Endothelial cell of umbilical vein (primary cell): ENCODE measurements at regions not wholly inside any gene's neighbourhood (a gene's known extent, or its start where the extent isn't known, plus 50 kb on each side); places are given as distances from the start of the nearest gene placed in this dataset.

ENCODE experiments used
- BruUV-seq: library from RNA; stranded (reverse); fragments of 400-500 nt; replicated peaks from 2 replicates; lab custom pipeline; 2021; lab: Mats Ljungman, UMichigan
- CTCF ChIA-PET: fragments of 300-600, 350-600 bp; sonication (Branson Sonifier 250); formaldehyde crosslinking; loops from one replicate; lab custom pipeline; 2021; ENCODE audit warnings: antibody characterized with exemption, inconsistent platforms; lab: Charles Lee
- POLR2A ChIA-PET: fragments of 300-600, 350-600 bp; sonication (Branson Sonifier 250); formaldehyde crosslinking; loops from one replicate; lab custom pipeline; 2021; ENCODE audit warnings: antibody characterized with exemption, inconsistent platforms; lab: Charles Lee
- DNase-seq: peaks from one replicate; pipeline ENCODE4 v3.0.0-alpha.2; 2011; ENCODE audit warnings: low read depth, low spot score
- FAIRE-seq: peaks from 2 replicates; lab custom pipeline; 2011; peaks lifted over from hg19 to GRCh38; lab: Jason Lieb, UNC
- H2AFZ ChIP-seq: 2 replicates; pipeline ENCODE4 v1.6.0; 2012; ENCODE audit warnings: low read depth, low read length, control low read depth, inconsistent platforms
- H3K27ac ChIP-seq: 2 replicates; pipeline ENCODE4 v1.5.1; 2011; ENCODE audit warnings: low read depth, mild to moderate bottlenecking, control low read depth, low read length, moderate library complexity; ENCODE audit not compliant: insufficient read depth
- H3K27me3 ChIP-seq, 2 experiments: 2 replicates each; pipeline versions ENCODE4 v1.6.0 to v1.6.1; 2011; ENCODE audit warnings: low read length in 2 of 2, mixed read lengths in 1 of 2; ENCODE audit not compliant: control insufficient read depth in 2 of 2, insufficient read depth in 2 of 2
- H3K36me3 ChIP-seq, 2 experiments: 2 replicates in 1 of 2; 3 replicates in 1 of 2; pipeline ENCODE4 v1.5.1; 2011; ENCODE audit warnings: low read length in 2 of 2, mild to moderate bottlenecking in 1 of 2, moderate library complexity in 1 of 2; ENCODE audit not compliant: control insufficient read depth in 2 of 2, insufficient read depth in 2 of 2; ENCODE audit errors: extremely low read depth in 1 of 2
- H3K4me1 ChIP-seq: 3 replicates; pipeline ENCODE4 v1.5.1; 2011; ENCODE audit warnings: mild to moderate bottlenecking, low read length; ENCODE audit not compliant: control insufficient read depth, insufficient read depth; ENCODE audit errors: extremely low read depth
- H3K4me2 ChIP-seq: 2 replicates; pipeline ENCODE4 v1.6.1; 2011; ENCODE audit warnings: low read length, control low read depth, mixed read lengths; ENCODE audit not compliant: insufficient read depth
- H3K4me3 ChIP-seq, 3 experiments: fragments of 200-600 bp in 1 of 3; sonication (generic), shearing (Covaris generic) in 1 of 3; replicated peaks in 1 of 3; 2 replicates each; pipeline ENCODE4 v1.5.1; 2011 to 2016; ENCODE audit warnings: control low read depth in 3 of 3, low read length in 3 of 3, mild to moderate bottlenecking in 2 of 3, inconsistent platforms in 1 of 3, low read depth in 1 of 3, moderate library complexity in 1 of 3; ENCODE audit not compliant: insufficient read depth in 1 of 3
- H3K79me2 ChIP-seq: 2 replicates; pipeline ENCODE4 v1.6.0; 2012; ENCODE audit warnings: low read length, inconsistent platforms; ENCODE audit not compliant: control insufficient read depth, insufficient read depth
- H3K9ac ChIP-seq: replicated peaks from 2 replicates; pipeline ENCODE3; 2011; ENCODE audit warnings: low read length, control low read depth; ENCODE audit not compliant: insufficient read depth; ENCODE audit errors: extremely low read depth
- H3K9me1 ChIP-seq: replicated peaks from 3 replicates; pipeline ENCODE4 v1.6.0; 2011; ENCODE audit warnings: mild to moderate bottlenecking, low read length; ENCODE audit not compliant: control insufficient read depth, insufficient read depth; ENCODE audit errors: extremely low read depth
- H3K9me3 ChIP-seq: replicated peaks from 2 replicates; pipeline ENCODE4 v1.5.1; 2012; ENCODE audit warnings: low read length, inconsistent platforms; ENCODE audit not compliant: control insufficient read depth, insufficient read depth
- H4K20me1 ChIP-seq: replicated peaks from 2 replicates; pipeline ENCODE3; 2011; ENCODE audit warnings: mild to moderate bottlenecking, low read length; ENCODE audit not compliant: control insufficient read depth, insufficient read depth; ENCODE audit errors: extremely low read depth
- CTCF ChIP-seq, 2 donors: IDR thresholded peaks; 1 replicate in 1 of 2; 2 replicates in 1 of 2; pipeline ENCODE4 v1.5.1; 2011; ENCODE audit warnings: low read length in 2 of 2, mild to moderate bottlenecking in 2 of 2, moderate library complexity in 2 of 2, control low read depth in 1 of 2, inconsistent platforms in 1 of 2, low read depth in 1 of 2; ENCODE audit not compliant: insufficient read depth in 1 of 2; ENCODE audit errors: extremely low read depth in 1 of 2
- EZH2 ChIP-seq: IDR thresholded peaks from 2 replicates; pipeline ENCODE4 v1.6.1; 2012; ENCODE audit warnings: borderline replicate concordance, low read depth, mild to moderate bottlenecking, moderate library complexity, low read length, inconsistent platforms; ENCODE audit not compliant: severe bottlenecking
- FOS ChIP-seq: IDR thresholded peaks from 2 replicates; pipeline ENCODE4 v1.6.1; 2011; ENCODE audit warnings: mild to moderate bottlenecking, low read length, moderate library complexity, borderline replicate concordance; ENCODE audit not compliant: insufficient read depth
- GATA2 ChIP-seq: IDR thresholded peaks from 2 replicates; pipeline ENCODE4 v1.7.0; 2011; ENCODE audit warnings: low read depth, mild to moderate bottlenecking, moderate library complexity, mixed read lengths, low read length; ENCODE audit not compliant: insufficient read length, insufficient read depth
- JUN ChIP-seq: IDR thresholded peaks from 2 replicates; pipeline ENCODE4 v1.6.1; 2011; ENCODE audit warnings: borderline replicate concordance, low read depth; ENCODE audit not compliant: insufficient read length, insufficient read depth
- MAX ChIP-seq: IDR thresholded peaks from 2 replicates; pipeline ENCODE4 v1.6.1; 2011; ENCODE audit not compliant: insufficient read depth, insufficient read length
- MYC ChIP-seq: IDR thresholded peaks from one replicate; pipeline ENCODE4 v1.6.1; 2011; ENCODE audit warnings: mild to moderate bottlenecking, low read depth, low read length
- POLR2A ChIP-seq: IDR thresholded peaks from 2 replicates; pipeline ENCODE4 v1.6.1; 2012; ENCODE audit warnings: low read depth, mild to moderate bottlenecking, control low read depth, low read length
- POLR2AphosphoS5 ChIP-seq: IDR thresholded peaks from 2 replicates; pipeline ENCODE4 v1.6.1; 2012; ENCODE audit warnings: low read depth, mild to moderate bottlenecking, control low read depth, low read length, moderate library complexity; ENCODE audit not compliant: insufficient read depth
- dilution Hi-C: fragments of 300-500 bp; cut with MboI; formaldehyde crosslinking; loops from one replicate; pipeline ENCODE4 v1.15.0; 2019; ENCODE audit warnings: low sequenced_read_pairs; ENCODE audit not compliant: extremely low pct_ligation_motif_present
- intact Hi-C: fragments of 100-400 bp; cut with micrococcal nuclease; formaldehyde crosslinking; loops from one replicate; pipeline ENCODE4 v1.10.0; 2022

- DNase-seq (no peak), FAIRE-seq (no peak)
- H2AFZ ChIP-seq, result no peak overlapping the region
- no peak overlapping the region for H3K9ac ChIP-seq
- no peak for TF ChIP-seq FOS
- no peak for TF ChIP-seq MAX
- no peak for TF ChIP-seq POLR2AphosphoS5
- no peak for TF ChIP-seq MYC
- TF ChIP-seq JUN, result no peak
- TF ChIP-seq EZH2, result no peak
- TF ChIP-seq GATA2, result no peak
- no peak for TF ChIP-seq CTCF (IDR thresholded peaks at IDR 0.05; ENCODE audit: extremely low read depth in 1 of 2, insufficient read depth in 1 of 2, low read depth in 1 of 2, low read length in 2 of 2)
- TF ChIP-seq POLR2A, result no peak
- H3K4me3 ChIP-seq, result no peak overlapping the region
- H4K20me1 ChIP-seq, result no peaks in the 10 kb centered on the region
- no peak overlapping the region for H3K27ac ChIP-seq
- H3K9me1 ChIP-seq, result no peaks in the 10 kb centered on the region
- dilution Hi-C loops, result no loop called here
- no peaks in the 10 kb centered on the region for H3K36me3 ChIP-seq
- H3K4me2 ChIP-seq, result no peak overlapping the region
- H3K27me3 ChIP-seq, result no peaks in the 10 kb centered on the region
- no peaks in the 10 kb centered on the region for H3K4me1 ChIP-seq
- no TSS peak for BruUV-seq
- ChIA-PET POLR2A (no interaction called here), CTCF (interaction anchor here (1.2 kb wide), 2 partner anchors 25 to 116 kb away, joined by 3 to 4 read pairs; no protein-coding TSS in a partner anchor)
- intact Hi-C loops, result no loop called here
- H3K79me2 ChIP-seq, result no peaks in the 10 kb centered on the region
- H3K9me3 ChIP-seq, result no peaks in the 10 kb centered on the region
Observed at GRCh38 chr12:19872621-19873540, 433.6 kb downstream of the AEBP2 start.
